Activated T-helper 17 cell treated with anti-CD3 and anti-CD28 coated beads, Interleukin-2, amount 50 U/mL, for 72 hours (primary cell): ENCODE measurements at regions not wholly inside any gene's neighbourhood (a gene's known extent, or its start where the extent isn't known, plus 50 kb on each side); places are given as distances from the start of the nearest gene placed in this dataset.

Experiments
- ATAC-seq: fragments of 150-1000 bp; cut with Tn5 transposase; replicated peaks from 2 replicates; pipeline ENCODE4 v1.10.0; 2021; ENCODE audit warnings: mild to moderate bottlenecking, moderate library complexity
- H3K27ac Mint-ChIP-seq: one replicate; pipeline ENCODE4 v1.8.0; 2022; ENCODE audit warnings: mixed read lengths
- H3K27me3 Mint-ChIP-seq: one replicate; pipeline ENCODE4 v1.8.0; 2022; ENCODE audit warnings: mixed read lengths
- H3K36me3 Mint-ChIP-seq: one replicate; pipeline ENCODE4 v1.8.0; 2022; ENCODE audit warnings: low read depth, mild to moderate bottlenecking, mixed read lengths
- H3K4me1 Mint-ChIP-seq: one replicate; pipeline ENCODE4 v1.8.0; 2022; ENCODE audit warnings: mixed read lengths
- H3K4me3 Mint-ChIP-seq: one replicate; pipeline ENCODE4 v1.8.0; 2022; ENCODE audit warnings: mild to moderate bottlenecking, mixed read lengths
- H3K9me3 Mint-ChIP-seq: one replicate; pipeline ENCODE4 v1.8.0; 2022; ENCODE audit warnings: mixed read lengths

GRCh38 chr11:76280882-76281557 is 74.7 kb upstream of the WNT11 start:
- Mint-ChIP-seq H3K4me3 (no peak overlapping the region), H3K27me3 (no peaks in the 10 kb centered on the region)
- ATAC-seq = no peak

GRCh38 chr11:76280151-76280881 is 74.0 kb upstream of the WNT11 start:
- Mint-ChIP-seq H3K4me1 (peaks cover under 1% of the 10 kb centered on the region), H3K9me3 (no peaks in the 10 kb centered on the region), H3K27me3 (no peaks in the 10 kb centered on the region), H3K4me3 (no peak overlapping the region), H3K27ac (no peak overlapping the region), H3K36me3 (no peaks in the 10 kb centered on the region)
- no peak for ATAC-seq

More at GRCh38 chr11:76280882-76281557, 74.7 kb upstream of the WNT11 start:
- no peaks in the 10 kb centered on the region for H3K36me3 Mint-ChIP-seq
- no peak overlapping the region for H3K27ac Mint-ChIP-seq
- no peaks in the 10 kb centered on the region for H3K9me3 Mint-ChIP-seq
- H3K4me1 Mint-ChIP-seq = peaks cover 7% of the 10 kb centered on the region

GRCh38 chr11:76279646-76280045 is 73.3 kb upstream of the WNT11 start:
- no peaks in the 10 kb centered on the region for H3K27me3 Mint-ChIP-seq
- no peaks in the 10 kb centered on the region for H3K4me1 Mint-ChIP-seq
- no peak overlapping the region for H3K27ac Mint-ChIP-seq
- ATAC-seq = no peak
- no peak overlapping the region for H3K4me3 Mint-ChIP-seq
- H3K36me3 Mint-ChIP-seq = no peaks in the 10 kb centered on the region
- no peaks in the 10 kb centered on the region for H3K9me3 Mint-ChIP-seq

- Mint-ChIP-seq H3K36me3 (no peaks in the 10 kb centered on the region), H3K4me3 (no peak overlapping the region), H3K9me3 (no peaks in the 10 kb centered on the region), H3K27ac (no peak overlapping the region), H3K4me1 (no peaks in the 10 kb centered on the region), H3K27me3 (no peaks in the 10 kb centered on the region)
- ATAC-seq = no peak
Measured at GRCh38 chr11:76279038-76279437, 72.7 kb upstream of the WNT11 start.

- H3K27ac Mint-ChIP-seq = no peak overlapping the region
- H3K27me3 Mint-ChIP-seq = no peaks in the 10 kb centered on the region
- ATAC-seq = no peak
- H3K4me1 Mint-ChIP-seq = no peaks in the 10 kb centered on the region
- no peaks in the 10 kb centered on the region for H3K9me3 Mint-ChIP-seq
- no peaks in the 10 kb centered on the region for H3K36me3 Mint-ChIP-seq
- H3K4me3 Mint-ChIP-seq = no peak overlapping the region
Measured at GRCh38 chr11:76278526-76278925, 72.2 kb upstream of the WNT11 start.

- Mint-ChIP-seq H3K4me1 (no peaks in the 10 kb centered on the region), H3K9me3 (no peaks in the 10 kb centered on the region), H3K4me3 (no peak overlapping the region), H3K27me3 (no peaks in the 10 kb centered on the region), H3K27ac (no peak overlapping the region), H3K36me3 (no peaks in the 10 kb centered on the region)
- ATAC-seq = no peak
Measured at GRCh38 chr11:76277298-76278175, 71.2 kb upstream of the WNT11 start.

- H3K4me3 Mint-ChIP-seq = no peak overlapping the region
- H3K9me3 Mint-ChIP-seq = no peaks in the 10 kb centered on the region
- no peak overlapping the region for H3K27ac Mint-ChIP-seq
- H3K36me3 Mint-ChIP-seq = no peaks in the 10 kb centered on the region
- H3K4me1 Mint-ChIP-seq = no peaks in the 10 kb centered on the region
- ATAC-seq = no peak
- no peaks in the 10 kb centered on the region for H3K27me3 Mint-ChIP-seq
Measured at GRCh38 chr11:76276781-76277155, 70.5 kb upstream of the WNT11 start.

- Mint-ChIP-seq H3K27ac (no peak overlapping the region), H3K27me3 (no peaks in the 10 kb centered on the region)
Measured at GRCh38 chr11:76276046-76276780, 69.9 kb upstream of the WNT11 start.

GRCh38 chr11:76275446-76275845 is 69.1 kb upstream of the WNT11 start:
- Mint-ChIP-seq H3K27me3 (no peaks in the 10 kb centered on the region), H3K4me3 (no peak overlapping the region), H3K4me1 (no peaks in the 10 kb centered on the region), H3K36me3 (no peaks in the 10 kb centered on the region), H3K27ac (no peak overlapping the region), H3K9me3 (no peaks in the 10 kb centered on the region)
- ATAC-seq = no peak

More at GRCh38 chr11:76276046-76276780, 69.9 kb upstream of the WNT11 start:
- Mint-ChIP-seq H3K9me3 (no peaks in the 10 kb centered on the region), H3K4me1 (no peaks in the 10 kb centered on the region), H3K36me3 (no peaks in the 10 kb centered on the region), H3K4me3 (no peak overlapping the region)
- ATAC-seq = no peak

- Mint-ChIP-seq H3K36me3 (no peaks in the 10 kb centered on the region), H3K9me3 (no peaks in the 10 kb centered on the region), H3K4me3 (no peak overlapping the region), H3K4me1 (no peaks in the 10 kb centered on the region), H3K27ac (no peak overlapping the region), H3K27me3 (peaks cover 5% of the 10 kb centered on the region)
- ATAC-seq = no peak
Measured at GRCh38 chr11:76271068-76271467, 64.8 kb upstream of the WNT11 start.

GRCh38 chr11:76270389-76270788 is 64.1 kb upstream of the WNT11 start:
- Mint-ChIP-seq H3K9me3 (no peaks in the 10 kb centered on the region), H3K4me1 (no peaks in the 10 kb centered on the region), H3K36me3 (no peaks in the 10 kb centered on the region), H3K27me3 (peaks cover 5% of the 10 kb centered on the region), H3K4me3 (no peak overlapping the region), H3K27ac (no peak overlapping the region)
- ATAC-seq = no peak

GRCh38 chr11:76269661-76270261 is 63.5 kb upstream of the WNT11 start:
- Mint-ChIP-seq H3K27ac (no peak overlapping the region), H3K36me3 (no peaks in the 10 kb centered on the region), H3K9me3 (no peaks in the 10 kb centered on the region), H3K4me1 (no peaks in the 10 kb centered on the region), H3K27me3 (peaks cover 5% of the 10 kb centered on the region), H3K4me3 (no peak overlapping the region)
- no peak for ATAC-seq

GRCh38 chr11:76269247-76269646 is 62.9 kb upstream of the WNT11 start:
- no peaks in the 10 kb centered on the region for H3K4me1 Mint-ChIP-seq
- no peaks in the 10 kb centered on the region for H3K9me3 Mint-ChIP-seq
- no peaks in the 10 kb centered on the region for H3K36me3 Mint-ChIP-seq
- no peak overlapping the region for H3K27ac Mint-ChIP-seq
- peaks cover 5% of the 10 kb centered on the region for H3K27me3 Mint-ChIP-seq
- no peak overlapping the region for H3K4me3 Mint-ChIP-seq
- no peak for ATAC-seq

- no peak for ATAC-seq
- H3K27me3 Mint-ChIP-seq = peaks cover 8% of the 10 kb centered on the region
- no peak overlapping the region for H3K27ac Mint-ChIP-seq
- H3K9me3 Mint-ChIP-seq = no peaks in the 10 kb centered on the region
- H3K4me3 Mint-ChIP-seq = no peak overlapping the region
- no peaks in the 10 kb centered on the region for H3K4me1 Mint-ChIP-seq
- no peaks in the 10 kb centered on the region for H3K36me3 Mint-ChIP-seq
Measured at GRCh38 chr11:76268498-76268897, 62.2 kb upstream of the WNT11 start.
